ENCODE measurements at regions not wholly inside any gene's neighbourhood (a gene's known extent, or its start where the extent isn't known, plus 50 kb on each side); places are given as distances from the start of the nearest gene placed in this dataset.

DNA sequence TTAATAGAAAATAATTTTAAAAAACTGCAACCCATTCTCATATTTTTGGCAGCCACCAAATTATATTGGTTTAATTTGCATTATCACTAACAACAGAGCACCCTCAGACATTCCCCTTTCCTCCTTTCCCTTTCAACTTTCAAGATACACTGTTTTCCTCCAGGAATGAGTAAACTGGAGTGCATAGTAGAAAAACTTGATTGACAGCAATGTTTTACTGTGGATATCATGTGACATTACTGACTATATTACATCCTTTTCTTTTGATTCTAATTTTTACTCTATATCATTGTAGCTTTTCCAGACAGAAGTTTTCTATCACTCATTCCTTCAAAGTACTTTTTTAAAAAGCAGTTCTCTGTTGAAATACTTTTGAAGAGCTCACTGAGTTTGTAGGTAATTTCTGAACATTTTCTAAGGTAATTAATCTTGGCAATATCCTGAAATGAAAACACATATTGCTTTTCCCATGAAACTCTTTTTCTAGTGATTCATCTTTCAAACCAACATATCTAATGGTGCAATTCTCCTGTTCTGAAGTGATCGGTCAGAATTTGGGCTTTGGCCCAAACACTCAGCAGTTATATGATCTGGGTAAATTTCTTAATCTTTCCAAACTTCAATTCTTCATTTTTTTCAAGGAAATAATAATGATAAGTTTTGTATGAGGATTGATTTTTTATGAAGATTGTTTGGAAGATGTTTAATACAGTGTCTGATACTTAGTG, 920.4 kb upstream of the EPHA5 start:
- no peak for DNase-seq
- no peaks in the 10 kb centered on the region for H3K4me1 ChIP-seq
- H3K4me3 ChIP-seq (ENCODE audit: low read depth, low read length) = no peak overlapping the region
- TF ChIP-seq, protein P1, sequence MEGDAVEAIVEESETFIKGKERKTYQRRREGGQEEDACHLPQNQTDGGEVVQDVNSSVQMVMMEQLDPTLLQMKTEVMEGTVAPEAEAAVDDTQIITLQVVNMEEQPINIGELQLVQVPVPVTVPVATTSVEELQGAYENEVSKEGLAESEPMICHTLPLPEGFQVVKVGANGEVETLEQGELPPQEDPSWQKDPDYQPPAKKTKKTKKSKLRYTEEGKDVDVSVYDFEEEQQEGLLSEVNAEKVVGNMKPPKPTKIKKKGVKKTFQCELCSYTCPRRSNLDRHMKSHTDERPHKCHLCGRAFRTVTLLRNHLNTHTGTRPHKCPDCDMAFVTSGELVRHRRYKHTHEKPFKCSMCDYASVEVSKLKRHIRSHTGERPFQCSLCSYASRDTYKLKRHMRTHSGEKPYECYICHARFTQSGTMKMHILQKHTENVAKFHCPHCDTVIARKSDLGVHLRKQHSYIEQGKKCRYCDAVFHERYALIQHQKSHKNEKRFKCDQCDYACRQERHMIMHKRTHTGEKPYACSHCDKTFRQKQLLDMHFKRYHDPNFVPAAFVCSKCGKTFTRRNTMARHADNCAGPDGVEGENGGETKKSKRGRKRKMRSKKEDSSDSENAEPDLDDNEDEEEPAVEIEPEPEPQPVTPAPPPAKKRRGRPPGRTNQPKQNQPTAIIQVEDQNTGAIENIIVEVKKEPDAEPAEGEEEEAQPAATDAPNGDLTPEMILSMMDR (IDR thresholded peaks at IDR 0.05; ENCODE audit: low read depth, low read length) = no peak
- H3K9me3 ChIP-seq = no peaks in the 10 kb centered on the region
- no peaks in the 10 kb centered on the region for H3K36me3 ChIP-seq
- no peaks in the 10 kb centered on the region for H3K27me3 ChIP-seq

DNA sequence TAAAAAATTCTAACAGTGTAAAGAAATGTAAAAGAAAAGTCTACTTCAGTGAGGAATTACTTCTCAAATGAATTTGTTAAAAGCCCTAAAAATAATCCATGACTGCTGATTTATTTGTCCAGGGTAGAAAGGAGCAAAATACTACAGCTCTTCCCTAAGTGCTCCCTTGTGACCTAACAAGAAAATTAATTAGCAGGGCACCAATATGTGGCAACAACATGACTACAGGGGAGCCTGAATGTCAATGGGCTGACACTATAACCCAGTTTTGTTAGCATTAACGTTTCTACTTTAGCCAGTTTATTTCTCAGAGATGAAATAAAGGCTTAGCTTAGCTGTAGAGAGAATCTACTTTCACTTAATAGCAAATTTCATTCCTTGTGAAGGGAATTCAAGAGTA, 918.9 kb upstream of the EPHA5 start:
- no peak for DNase-seq
- TF ChIP-seq, protein P1 (IDR thresholded peaks at IDR 0.05; ENCODE audit: low read depth, low read length) = no peak

DNA sequence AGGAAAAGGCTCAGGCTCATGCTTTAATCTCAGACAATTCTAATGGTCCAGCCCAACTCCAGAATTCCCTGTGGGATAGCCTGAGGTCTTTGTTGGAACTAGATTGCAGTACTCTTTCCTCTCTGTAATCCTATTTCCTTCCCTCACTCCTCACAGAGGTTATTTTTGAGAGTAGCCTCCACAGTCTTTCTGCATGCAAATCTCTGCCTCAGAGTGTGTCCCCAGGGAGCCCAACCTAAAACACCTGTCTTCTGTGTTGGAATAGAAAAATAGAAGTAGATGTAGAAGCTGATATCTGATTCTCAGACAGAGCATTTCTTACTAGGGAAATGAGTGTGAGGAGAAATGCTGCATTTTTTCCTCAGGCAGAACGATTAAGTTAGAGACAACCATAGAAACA, 915.5 kb upstream of the EPHA5 start:
- TF ChIP-seq, protein P1 (IDR thresholded peaks at IDR 0.05; ENCODE audit: low read depth, low read length) = no peak
- no peak for DNase-seq
- H3K9me3 ChIP-seq = no peaks in the 10 kb centered on the region

More for the DNA sequence above, 918.9 kb upstream of the EPHA5 start:
- Histone ChIP-seq H3K9me3 (no peaks in the 10 kb centered on the region), H3K36me3 (no peaks in the 10 kb centered on the region), H3K27me3 (no peaks in the 10 kb centered on the region), H3K4me1 (no peaks in the 10 kb centered on the region), H3K4me3 (ENCODE audit: low read depth, low read length) (no peak overlapping the region)

DNA sequence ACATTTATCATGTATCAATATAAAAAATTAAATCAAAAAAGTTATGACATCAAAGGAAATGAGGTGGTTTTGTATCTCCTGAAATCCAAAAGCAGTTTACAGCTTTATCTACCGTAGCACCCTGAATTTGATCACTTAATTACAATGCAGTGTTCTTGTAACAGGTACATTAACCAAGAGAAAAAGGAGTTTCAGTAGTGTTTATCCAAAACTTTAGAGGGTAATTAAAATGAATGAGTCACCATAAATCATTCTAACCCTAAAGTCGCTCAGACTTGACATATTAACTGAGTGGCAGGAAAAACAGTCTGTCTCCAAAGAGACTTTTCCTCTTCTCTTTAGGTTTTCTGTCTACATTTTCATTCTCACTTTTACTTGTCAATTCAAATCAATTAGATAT, 907.6 kb upstream of the EPHA5 start:
- H3K36me3 ChIP-seq = no peaks in the 10 kb centered on the region
- H3K9me3 ChIP-seq = no peaks in the 10 kb centered on the region
- no peaks in the 10 kb centered on the region for H3K4me1 ChIP-seq
- H3K27me3 ChIP-seq = no peaks in the 10 kb centered on the region
- H3K4me3 ChIP-seq (ENCODE audit: low read depth, low read length) = no peak overlapping the region
- TF ChIP-seq, protein P1 (IDR thresholded peaks at IDR 0.05; ENCODE audit: low read depth, low read length) = no peak
- DNase-seq = no peak

More for the DNA sequence above, 915.5 kb upstream of the EPHA5 start:
- Histone ChIP-seq H3K27me3 (no peaks in the 10 kb centered on the region), H3K36me3 (no peaks in the 10 kb centered on the region), H3K4me3 (ENCODE audit: low read depth, low read length) (no peak overlapping the region), H3K4me1 (no peaks in the 10 kb centered on the region)

DNA sequence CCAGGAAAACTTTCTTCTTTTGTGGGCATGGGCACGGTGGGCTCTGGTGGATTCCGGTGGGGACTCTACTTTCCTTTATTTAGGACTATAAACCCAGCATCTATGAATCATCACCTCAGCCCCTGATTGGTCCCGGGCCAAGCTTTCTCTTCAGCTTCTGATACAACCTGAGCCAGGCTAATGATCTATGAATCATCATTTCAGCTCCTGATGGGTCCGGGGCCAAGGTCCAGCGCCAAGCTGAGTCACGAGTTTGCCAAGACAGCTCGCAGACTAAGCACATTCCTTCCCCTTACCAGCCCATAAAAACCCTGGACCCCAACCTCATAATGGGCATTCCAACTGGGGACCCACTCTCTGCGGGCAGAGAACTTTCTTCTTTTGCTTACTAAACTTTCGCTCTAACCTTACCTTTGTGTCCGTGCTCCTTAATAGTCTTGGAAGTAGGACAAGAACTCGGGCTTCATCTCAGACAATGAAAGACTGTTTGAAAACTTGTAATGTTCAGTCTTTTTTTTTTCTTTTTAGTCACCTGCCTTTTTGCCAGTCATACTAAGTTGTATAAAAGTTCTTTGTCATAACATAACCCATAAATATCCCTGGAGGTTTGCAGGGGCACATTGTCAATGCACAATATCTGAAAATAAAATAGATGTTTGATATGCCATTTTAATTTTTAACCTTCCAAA, 904.9 kb upstream of the EPHA5 start:
- no peaks in the 10 kb centered on the region for H3K27me3 ChIP-seq
- TF ChIP-seq, protein P1 (IDR thresholded peaks at IDR 0.05; ENCODE audit: low read depth, low read length) = no peak
- H3K4me3 ChIP-seq (ENCODE audit: low read depth, low read length) = no peak overlapping the region
- no peaks in the 10 kb centered on the region for H3K36me3 ChIP-seq
- H3K9me3 ChIP-seq = no peaks in the 10 kb centered on the region
- no peak for DNase-seq
- H3K4me1 ChIP-seq = no peaks in the 10 kb centered on the region

Data from BE2C (cell line).